SK-N-DZ (cell line): ENCODE measurements at regions not wholly inside any gene's neighbourhood (a gene's known extent, or its start where the extent isn't known, plus 50 kb on each side); places are given as distances from the start of the nearest gene placed in this dataset.
"Not testable (repeated sequence)": the region's sequence is repeated elsewhere in the genome, so short reads cannot be mapped to it uniquely, and the experiment has no call there.

Source experiments
- DNase-seq: peaks from one replicate; pipeline ENCODE4 v3.0.0-alpha.2; 2015; ENCODE audit warnings: low spot score

GRCh38 chr3:125697126-125697525 lies 101.8 kb upstream of the OSBPL11 start:
- not testable (repeated sequence) for DNase-seq

- DNase-seq: not testable (repeated sequence)
Measured at GRCh38 chr3:125697979-125698640, 102.8 kb upstream of the OSBPL11 start.

- no peak for DNase-seq
Measured at GRCh38 chr3:125715651-125716050, 120.4 kb upstream of the OSBPL11 start.

DNA sequence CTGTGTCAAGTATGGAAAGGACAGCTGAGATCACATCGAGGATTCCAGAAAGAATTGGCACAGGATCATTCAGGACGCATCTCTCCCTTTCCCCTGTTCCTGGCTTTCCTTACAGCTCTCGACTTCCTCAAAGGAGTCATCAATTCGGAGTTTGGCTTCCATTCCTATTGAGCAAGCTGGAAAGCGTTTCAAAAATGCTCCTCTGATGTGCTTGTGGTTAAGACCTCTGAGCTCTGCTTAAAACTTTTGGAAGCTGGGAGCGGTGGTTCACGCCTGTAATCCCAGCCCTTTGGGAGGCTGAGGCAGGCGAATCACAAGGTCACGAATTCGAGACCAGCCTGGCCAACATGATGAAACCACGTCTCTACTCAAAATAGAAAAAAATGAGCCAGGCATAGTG lies 136.9 kb upstream of the OSBPL11 start:
- DNase-seq: not testable (repeated sequence)

DNA sequence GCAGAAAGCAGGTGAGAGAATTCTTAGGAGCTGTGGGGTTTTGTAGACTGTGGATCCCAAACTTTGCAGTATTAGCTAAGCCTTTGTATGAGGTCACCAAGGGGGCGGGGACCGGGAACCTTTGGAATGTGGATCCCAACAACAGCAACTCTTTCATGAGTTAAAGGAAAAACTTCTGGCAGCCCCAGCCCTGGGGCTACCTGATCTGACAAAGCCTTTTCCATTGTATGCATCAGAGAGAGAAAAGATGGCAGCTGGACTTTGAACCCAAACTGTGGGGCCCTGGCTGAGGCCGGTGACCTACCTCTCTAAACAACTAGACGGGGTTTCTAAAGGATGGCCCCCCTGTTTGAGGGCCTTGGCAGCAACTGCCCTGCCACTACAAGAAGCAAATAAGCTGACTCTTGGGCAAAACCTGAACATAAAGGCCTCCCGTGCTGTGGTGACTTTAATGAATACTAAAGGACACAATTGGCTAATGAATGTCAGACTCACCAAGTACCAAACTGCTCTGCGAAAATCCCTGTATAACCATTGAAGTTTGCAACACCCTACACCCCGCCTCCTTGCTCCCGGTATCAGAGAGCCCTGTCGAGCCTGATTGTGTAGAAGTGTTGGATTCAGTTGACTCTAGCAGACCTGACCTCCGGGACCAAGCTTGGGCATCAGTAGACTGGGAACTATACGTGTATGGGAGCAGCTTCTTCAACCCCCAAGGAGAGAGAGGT lies 146.9 kb upstream of the OSBPL11 start:
- not testable (repeated sequence) for DNase-seq

DNA sequence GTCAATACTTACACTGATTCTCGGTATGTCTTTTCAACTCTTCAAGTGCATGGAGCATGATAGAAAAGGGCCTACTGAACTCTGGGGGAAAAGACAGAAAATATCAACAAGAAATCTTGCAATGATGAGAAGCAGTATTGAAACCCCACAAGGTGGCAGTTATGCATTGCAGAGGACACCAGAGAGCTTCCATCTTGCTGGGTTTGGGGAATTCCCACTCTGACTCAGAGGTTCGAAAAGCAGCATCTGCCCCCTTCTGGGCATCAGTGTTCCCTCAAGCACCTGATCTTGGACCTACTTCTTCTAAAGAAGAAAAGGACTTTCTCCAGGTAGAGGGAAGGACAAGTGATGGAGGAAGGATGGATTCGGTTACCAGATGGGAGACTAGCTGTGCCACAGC lies 147.5 kb upstream of the OSBPL11 start:
- not testable (repeated sequence) for DNase-seq

DNA sequence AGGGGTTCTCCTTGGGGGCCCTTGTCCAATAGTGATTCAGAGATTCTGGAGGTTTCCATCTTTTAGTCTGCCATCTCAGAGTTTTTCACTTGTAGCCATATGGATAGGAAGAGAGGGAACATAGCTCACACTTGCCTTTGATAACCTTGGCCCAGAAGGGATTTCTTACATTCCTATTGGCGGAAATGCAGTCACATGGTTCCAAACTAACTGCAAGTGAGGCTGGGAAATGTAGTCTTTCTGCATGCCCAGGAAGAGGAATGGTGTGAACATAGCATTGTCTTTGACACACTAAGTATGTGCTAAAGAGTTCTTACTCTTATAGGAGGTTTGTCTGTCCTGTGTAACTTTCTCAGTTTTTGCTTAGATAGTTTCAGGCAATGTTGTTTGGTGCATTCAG lies 161.8 kb upstream of the OSBPL11 start:
- DNase-seq: not testable (repeated sequence)

DNA sequence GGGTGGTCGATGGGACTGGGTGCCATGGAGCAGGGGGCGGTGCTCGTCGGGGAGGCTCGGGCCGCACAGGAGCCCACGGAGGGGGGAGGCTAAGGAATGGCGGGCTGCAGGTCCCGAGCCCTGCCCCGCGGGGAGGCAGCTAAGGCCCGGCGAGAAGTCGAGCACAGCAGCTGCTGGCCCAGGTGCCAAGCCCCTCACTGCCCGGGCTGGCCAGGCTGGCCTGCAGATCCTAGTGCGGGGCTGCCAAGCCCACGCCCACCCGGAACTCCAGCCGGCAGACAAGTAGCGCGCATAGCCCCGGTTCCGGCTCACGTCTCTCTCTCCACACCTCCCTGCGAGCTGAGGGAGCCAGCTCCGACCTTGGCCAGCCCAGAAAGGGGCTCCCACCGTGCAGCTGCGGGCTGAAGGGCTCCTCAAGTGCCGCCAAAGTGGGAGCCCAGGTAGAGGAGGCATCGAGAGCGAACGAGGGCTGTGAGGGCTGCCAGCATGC lies 163.4 kb upstream of the OSBPL11 start:
- DNase-seq: peak; percentile 14

GRCh38 chr3:125762601-125763000 lies 167.3 kb upstream of the OSBPL11 start:
- DNase-seq: not testable (repeated sequence)

DNA sequence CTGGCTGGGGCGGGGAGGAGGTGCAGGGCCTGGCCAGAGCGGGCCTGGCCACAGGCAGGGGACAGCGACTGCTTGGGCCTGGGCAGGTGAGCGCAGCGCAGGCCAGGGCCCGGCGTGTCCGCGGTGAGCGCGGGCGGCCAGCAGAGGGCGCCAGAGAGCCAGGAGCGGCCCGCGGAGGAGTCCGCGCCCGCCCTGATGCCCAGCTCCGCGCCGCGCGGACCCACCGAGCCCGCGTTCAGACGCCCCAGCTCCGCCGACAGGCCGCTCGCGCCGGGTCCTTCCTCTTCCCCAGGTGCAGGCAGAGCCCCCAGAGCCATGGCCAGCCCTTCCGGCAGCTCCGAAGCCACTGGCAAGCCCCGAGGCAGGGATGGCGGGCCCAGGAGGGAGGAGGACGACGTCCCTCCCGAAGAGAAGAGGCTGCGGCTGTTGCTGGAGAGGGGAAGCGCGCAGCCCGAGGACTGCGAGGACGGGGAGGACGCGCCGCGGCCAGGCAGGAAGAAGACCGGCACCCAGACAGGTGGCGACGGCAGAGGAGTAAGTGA lies 171.1 kb upstream of the OSBPL11 start:
- DNase-seq: peak; percentile 24

DNA sequence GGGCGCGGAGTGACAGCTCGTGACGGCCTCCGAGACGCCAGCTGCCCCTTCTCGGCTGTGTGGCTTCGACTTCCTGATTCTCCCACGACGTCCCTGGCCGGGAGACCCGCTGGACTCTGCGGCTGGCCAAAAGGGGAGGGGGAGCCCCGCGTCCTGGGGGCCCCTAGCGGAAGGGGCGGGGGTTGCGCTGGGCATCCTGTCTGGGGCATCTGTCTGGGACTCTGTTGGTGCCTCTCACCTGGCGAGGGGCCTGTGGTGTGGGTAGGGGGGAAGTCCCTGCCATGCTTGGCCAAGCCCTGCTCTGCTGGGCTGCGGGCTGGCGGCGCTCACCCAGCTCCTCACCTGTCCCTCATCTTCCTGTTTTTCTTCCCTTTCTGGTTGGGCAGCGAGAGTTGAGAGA lies 171.6 kb upstream of the OSBPL11 start:
- DNase-seq: not testable (repeated sequence)

DNA sequence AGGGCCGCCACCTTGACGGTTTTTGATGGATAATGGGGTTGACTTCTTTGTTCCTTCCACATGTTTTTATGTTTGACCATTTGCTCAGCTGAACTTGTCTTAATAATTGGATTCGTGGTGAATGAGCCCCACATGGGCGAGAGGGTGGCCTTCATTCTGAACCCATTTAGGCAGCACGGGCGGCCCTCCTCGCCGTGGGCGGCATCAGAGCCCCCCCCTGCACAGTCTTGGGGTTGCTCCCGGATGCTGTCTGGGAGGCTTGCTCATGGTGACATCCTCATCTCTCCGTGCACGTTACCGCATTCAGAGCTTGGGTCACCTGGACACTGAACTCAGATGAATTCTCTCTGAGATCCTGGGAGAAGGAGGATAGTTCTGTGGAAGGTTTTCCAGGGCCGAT lies 172.3 kb upstream of the OSBPL11 start:
- DNase-seq: no peak

DNA sequence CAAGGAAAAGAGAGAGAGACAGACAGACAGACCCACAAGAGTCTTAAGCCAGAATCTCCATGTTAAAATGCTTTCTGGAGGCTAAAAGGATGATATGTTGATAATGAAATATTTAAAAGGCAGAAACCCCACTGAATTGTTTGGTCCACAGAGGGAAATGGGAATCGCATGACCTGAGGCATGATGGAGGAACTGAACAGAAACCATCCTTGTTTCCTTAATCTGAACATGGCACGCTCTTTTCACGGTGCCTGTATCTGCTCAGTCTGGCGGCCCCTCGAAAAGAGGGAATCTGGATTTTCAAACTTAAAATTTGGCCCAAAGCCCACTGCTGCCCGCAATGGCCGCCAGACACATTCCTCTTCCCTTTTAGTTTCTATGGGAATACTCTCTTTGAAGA lies 173.5 kb upstream of the OSBPL11 start:
- DNase-seq: not testable (repeated sequence)

GRCh38 chr3:125771506-125771905 lies 176.2 kb upstream of the OSBPL11 start:
- DNase-seq: not testable (repeated sequence)

GRCh38 chr3:125774433-125775034 lies 179.2 kb upstream of the OSBPL11 start:
- DNase-seq: not testable (repeated sequence)

- DNase-seq: not testable (repeated sequence)
Measured at GRCh38 chr3:125775106-125775505, 179.8 kb upstream of the OSBPL11 start.

DNA sequence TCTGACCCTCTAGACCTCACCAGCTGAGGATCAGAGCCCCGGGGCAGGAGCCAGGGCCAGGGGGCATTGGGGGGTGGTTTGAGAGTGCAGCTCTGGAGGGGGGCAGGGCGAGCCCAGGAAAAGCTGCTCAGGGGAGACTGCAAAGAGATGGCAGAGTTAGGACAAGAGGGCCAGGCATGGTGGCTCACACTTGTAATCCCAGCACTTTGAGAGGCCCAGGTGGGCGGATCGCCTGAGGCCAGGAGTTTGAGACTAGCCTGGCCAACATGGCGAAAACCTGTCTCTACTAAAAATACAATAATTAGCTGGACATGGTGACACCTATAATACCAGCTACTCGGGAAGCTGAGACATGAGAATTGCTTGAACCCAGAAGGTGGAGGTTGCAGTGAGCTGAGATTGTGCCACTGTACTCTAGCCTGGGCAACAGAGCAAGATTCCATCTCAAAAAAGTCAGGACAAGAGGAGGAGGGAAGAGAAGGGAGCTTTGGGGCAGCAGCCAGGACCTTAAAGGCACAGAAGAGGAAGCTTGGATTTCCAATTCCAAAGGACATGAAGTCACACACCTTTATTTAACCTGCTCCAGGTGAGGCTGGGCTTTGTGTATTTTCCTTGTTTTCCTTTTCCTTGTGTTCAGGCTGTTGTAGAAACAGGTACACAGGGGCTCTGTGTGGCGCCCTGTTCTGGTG lies 180.5 kb upstream of the OSBPL11 start:
- not testable (repeated sequence) for DNase-seq

DNA sequence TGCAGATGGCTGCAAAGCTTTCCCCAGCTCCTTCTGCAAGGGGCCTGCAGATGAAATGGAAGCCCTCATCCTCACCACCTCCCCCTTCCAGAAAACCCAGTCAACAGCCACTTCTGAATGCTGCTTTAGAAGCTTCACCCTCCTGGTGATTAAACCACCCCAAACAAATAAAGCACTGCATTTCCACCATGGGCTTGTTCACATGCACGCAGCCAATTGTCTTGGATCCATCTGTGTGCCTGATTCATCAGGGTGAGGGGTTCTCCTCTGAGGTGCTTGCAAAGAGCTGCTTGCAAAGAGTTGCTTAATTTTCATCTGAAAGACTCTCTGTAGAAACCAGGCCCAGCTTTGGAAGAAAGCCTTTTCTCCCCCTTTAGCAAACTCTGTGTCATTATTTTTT lies 184.0 kb upstream of the OSBPL11 start:
- DNase-seq: not testable (repeated sequence)

GRCh38 chr3:125779918-125780317 lies 184.6 kb upstream of the OSBPL11 start:
- DNase-seq: not testable (repeated sequence)

DNA sequence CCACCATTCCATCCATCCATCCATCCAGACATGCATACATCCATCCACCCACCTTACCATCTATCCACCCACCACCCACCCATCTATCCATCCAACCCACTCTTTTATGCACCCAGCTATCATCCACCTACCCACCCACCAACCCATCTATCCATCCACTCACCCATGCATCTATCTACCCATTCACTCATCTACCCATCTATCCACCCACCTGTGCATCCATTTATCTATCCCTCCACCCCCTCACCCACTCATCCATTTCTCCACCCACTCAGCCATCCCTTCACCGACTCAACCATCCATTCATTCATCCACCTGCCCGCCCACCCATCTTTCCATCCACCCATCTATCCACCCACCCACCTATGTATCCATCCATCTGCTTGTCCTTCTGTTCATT lies 186.4 kb upstream of the OSBPL11 start:
- DNase-seq: not testable (repeated sequence)

DNA sequence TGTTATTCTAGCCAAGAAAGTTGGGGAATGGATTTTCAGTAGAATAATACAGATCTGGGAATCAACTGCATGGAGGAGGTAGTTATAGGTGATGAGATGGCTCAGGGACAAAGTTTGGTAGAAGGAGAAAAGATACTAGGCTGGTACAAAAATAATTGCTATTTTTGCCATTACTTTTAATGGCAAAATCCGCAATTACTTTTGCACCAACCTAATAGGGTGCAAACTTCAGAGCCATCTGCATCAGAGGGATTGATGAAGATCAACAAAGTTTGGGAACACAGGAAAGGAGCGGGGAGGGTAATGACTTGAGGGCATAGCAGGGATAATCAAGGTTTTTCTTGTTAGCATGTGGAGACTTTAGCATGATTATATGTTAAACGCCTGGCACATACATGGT lies 178.7 kb upstream of the ROPN1B start:
- not testable (repeated sequence) for DNase-seq

- DNase-seq: not testable (repeated sequence)
Measured at GRCh38 chr3:125791021-125791420, 178.0 kb upstream of the ROPN1B start.
